ENCODE measurements at regions not wholly inside any gene's neighbourhood (a gene's known extent, or its start where the extent isn't known, plus 50 kb on each side); places are given as distances from the start of the nearest gene placed in this dataset.

GRCh38 chr17:79281803-79282202 is 207.2 kb downstream of the ENGASE start:
- DNase-seq (ENCODE audit: low read depth): no peak

GRCh38 chr17:79280866-79281572 is 206.4 kb downstream of the ENGASE start:
- DNase-seq (ENCODE audit: low read depth): no peak

DNA sequence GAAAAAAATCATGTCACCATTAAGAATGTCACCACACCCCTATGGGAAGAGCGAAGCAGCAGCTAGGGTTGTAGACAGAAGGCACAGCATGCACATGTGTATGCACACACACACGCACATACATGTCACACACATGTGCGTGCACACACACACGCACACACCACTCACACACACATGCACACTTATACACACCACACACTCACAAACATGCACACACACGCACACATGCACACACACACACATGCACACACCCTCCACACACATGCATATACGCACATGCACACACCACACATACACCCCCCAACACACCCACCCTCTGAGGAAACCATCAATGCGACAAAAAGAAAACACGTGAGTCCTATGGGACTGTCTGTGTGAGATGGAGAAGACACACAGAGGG is 205.4 kb downstream of the ENGASE start:
- no peak for DNase-seq (ENCODE audit: low read depth)

DNA sequence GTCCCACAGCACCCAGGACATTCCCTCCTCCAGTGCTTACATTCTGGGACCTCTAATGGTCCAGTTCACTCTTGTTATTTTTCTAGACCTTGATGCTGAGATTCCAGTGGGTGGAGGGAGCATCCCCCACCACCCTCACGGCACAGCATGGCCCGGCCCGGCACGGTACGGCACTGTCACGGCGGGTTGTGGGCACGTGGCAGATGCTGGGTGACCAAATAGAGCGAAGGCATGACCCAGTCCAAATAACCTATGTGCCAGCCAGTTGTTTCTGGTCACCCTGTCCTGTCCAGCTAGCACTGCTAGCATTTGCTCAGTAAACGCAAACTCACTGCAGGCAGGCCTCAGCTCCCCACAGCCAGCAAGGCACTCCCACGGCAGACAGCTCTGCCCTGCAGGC is 204.7 kb downstream of the ENGASE start:
- no peak for DNase-seq (ENCODE audit: low read depth)

GRCh38 chr17:79276821-79277220 is 202.2 kb downstream of the ENGASE start:
- no peak for DNase-seq (ENCODE audit: low read depth)

GRCh38 chr17:79273660-79274059 is 199.0 kb downstream of the ENGASE start:
- DNase-seq (ENCODE audit: low read depth): no peak

DNA sequence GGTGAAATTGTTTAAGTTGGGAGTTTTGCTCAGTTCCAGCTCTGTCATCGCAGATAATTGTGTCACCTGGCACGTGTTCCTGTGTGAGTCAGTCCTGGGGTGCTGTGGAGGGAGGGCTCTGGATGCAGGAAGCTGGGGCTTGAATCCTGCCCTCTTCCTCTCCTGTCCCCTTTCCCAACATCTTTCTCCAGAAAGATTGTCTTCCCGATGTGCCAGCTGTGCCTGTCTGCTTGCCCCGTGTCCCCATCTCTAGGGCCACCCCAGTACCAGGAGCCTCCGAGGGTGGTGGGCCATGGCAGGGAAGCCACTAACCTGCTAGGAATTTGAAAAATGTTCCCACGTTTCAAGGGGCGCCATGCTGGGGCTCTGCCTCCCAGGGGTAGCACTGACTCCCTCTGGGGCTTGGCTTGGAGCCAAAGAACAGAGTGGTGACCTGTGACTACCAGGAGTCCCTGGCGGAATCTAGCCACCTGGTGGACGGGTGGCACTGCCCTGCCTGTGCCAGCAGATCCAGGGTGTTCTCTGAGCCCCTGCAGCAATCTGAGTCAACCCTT is 198.1 kb downstream of the ENGASE start:
- DNase-seq (ENCODE audit: low read depth): no peak

DNA sequence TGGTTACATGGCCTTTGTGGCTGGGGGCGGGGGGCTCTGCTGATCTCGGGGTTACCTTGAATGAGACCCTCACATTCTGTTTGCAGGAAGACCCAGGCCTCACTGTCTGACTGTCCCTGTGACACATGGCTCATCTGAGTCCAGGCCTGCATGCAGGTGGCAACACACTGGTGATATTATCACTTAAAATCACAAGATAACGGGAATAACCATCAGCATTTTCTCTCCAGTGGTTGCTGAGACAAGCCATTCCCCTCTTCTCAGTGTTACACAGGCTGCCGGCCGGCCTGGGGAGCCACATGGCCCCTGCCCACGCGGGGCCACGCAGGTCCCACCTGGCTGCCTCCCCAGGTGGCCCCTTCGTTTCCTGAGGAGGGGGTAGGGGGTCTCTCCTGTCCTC is 197.6 kb downstream of the ENGASE start:
- no peak for DNase-seq (ENCODE audit: low read depth)

GRCh38 chr17:79269620-79270019 is 195.0 kb downstream of the ENGASE start:
- no peak for DNase-seq (ENCODE audit: low read depth)

DNA sequence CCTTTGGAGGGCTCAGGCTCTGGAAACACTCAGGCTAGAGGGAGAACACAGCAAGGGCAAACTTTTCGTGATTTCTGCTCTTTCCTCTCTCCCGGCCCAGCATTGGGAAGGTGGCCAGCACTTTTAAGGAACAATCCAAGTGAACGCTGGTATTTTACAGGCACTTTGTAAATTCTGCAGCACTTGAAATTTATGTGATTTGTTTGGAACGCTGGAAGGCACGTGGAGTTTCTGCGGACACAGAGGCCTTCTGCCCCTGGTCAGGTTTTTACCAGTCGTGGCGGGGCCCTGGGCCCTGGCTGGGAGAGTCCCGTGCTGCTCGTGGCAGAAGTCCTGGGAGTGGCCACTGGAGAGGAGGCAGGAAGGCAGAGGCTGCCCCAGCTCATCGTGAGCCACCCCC is 188.6 kb downstream of the ENGASE start:
- DNase-seq (ENCODE audit: low read depth): no peak

- no peak for DNase-seq (ENCODE audit: low read depth)
Measured at GRCh38 chr17:79262624-79263023, 188.0 kb downstream of the ENGASE start.

GRCh38 chr17:79261355-79262072 is 186.9 kb downstream of the ENGASE start:
- no peak for DNase-seq (ENCODE audit: low read depth)

DNA sequence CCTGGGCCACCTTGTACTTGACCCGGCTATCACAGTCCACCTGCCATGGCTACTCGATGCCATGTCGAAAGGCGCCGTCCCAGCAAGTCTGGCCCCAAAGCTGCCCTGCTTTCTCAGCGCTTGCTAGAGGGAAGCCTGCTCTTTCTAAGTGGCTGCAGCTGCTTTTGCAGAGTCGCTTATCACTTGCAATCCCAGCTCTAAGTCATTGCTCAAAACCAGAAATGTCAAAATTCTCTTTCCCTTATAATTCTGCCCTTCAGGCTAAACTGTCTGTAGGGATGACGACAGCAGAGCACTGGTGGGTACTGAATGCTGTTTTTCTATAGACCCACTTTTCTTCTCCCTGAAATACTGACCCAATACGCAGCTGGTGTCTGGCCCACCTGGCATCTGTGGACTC is 184.2 kb downstream of the ENGASE start:
- no peak for DNase-seq (ENCODE audit: low read depth)

- no peak for DNase-seq (ENCODE audit: low read depth)
Measured at GRCh38 chr17:79258041-79258440, 183.4 kb downstream of the ENGASE start.

GRCh38 chr17:79255926-79256585 is 181.4 kb downstream of the ENGASE start:
- DNase-seq (ENCODE audit: low read depth): no peak

- no peak for DNase-seq (ENCODE audit: low read depth)
Measured at GRCh38 chr17:79255456-79255855, 180.8 kb downstream of the ENGASE start.

GRCh38 chr17:79255046-79255445 is 180.4 kb downstream of the ENGASE start:
- DNase-seq (ENCODE audit: low read depth): no peak

DNA sequence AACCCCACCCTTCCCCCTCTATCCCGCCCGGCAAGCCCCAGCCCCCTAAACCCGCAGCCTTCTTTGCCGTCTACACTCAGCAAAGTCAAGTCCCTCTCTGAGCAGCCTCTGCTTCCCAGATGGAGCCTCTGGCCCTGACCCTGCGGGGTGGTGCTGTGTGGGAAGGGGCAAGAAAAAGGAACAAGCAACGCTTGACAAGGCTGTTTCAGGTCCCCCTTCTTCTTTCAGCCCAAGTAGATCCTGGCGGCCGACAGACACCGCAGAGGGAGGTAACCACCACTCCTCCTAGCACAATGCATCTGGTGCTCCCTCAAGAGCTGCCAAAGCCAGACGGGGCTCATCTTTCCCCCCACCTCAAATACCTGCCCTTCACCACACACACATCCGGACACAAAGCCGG is 178.3 kb downstream of the ENGASE start:
- DNase-seq (ENCODE audit: low read depth): no peak

GRCh38 chr17:79251824-79252223 is 177.2 kb downstream of the ENGASE start:
- no peak for DNase-seq (ENCODE audit: low read depth)

- DNase-seq (ENCODE audit: low read depth): no peak
Measured at GRCh38 chr17:79249929-79250521, 175.4 kb downstream of the ENGASE start.

- DNase-seq (ENCODE audit: low read depth): no peak
Measured at GRCh38 chr17:79248843-79249493, 174.3 kb downstream of the ENGASE start.
